GM21576 (cell line): ENCODE measurements at regions not wholly inside any gene's neighbourhood (a gene's known extent, or its start where the extent isn't known, plus 50 kb on each side); places are given as distances from the start of the nearest gene placed in this dataset.

Source experiments
- ATAC-seq: cut with Tn5 transposase; IDR thresholded peaks from one replicate; pipeline ENCODE4 v1.9.1; 2021; ENCODE audit warnings: mild to moderate bottlenecking, moderate library complexity; ENCODE audit not compliant: unreplicated experiment

DNA sequence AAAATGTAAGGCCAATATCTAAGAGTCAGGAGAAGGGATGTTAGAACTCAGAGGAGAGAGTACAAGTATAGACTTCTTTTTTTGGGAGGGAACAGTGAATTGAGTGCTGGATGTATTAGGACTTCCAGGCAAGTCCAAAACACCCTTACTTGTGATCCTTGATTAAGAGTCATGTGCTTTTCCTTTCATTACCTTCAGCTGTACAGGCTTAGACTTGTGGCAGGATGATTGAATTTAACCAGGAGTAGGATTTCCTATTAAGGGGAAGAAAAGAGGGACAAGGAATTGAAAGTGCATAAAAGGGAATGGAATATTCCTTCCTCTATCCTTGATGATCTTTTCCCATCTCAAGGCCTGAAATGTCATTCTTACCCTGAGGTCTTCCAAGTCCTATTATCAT is 606.7 kb downstream of the STIM2 start:
- no peak for ATAC-seq

GRCh38 chr4:27472364-27472763 is 611.7 kb downstream of the STIM2 start:
- no peak for ATAC-seq

GRCh38 chr4:27474691-27475090 is 614.0 kb downstream of the STIM2 start:
- no peak for ATAC-seq

GRCh38 chr4:27484216-27484615 is 623.6 kb downstream of the STIM2 start:
- ATAC-seq, result no peak

- no peak for ATAC-seq
Observed at GRCh38 chr4:27490315-27490714, 629.7 kb downstream of the STIM2 start.

- ATAC-seq, result no peak
Observed at GRCh38 chr4:27490766-27491165, 630.1 kb downstream of the STIM2 start.

- ATAC-seq, result no peak
Observed at GRCh38 chr4:27506401-27506800, 645.8 kb downstream of the STIM2 start.

DNA sequence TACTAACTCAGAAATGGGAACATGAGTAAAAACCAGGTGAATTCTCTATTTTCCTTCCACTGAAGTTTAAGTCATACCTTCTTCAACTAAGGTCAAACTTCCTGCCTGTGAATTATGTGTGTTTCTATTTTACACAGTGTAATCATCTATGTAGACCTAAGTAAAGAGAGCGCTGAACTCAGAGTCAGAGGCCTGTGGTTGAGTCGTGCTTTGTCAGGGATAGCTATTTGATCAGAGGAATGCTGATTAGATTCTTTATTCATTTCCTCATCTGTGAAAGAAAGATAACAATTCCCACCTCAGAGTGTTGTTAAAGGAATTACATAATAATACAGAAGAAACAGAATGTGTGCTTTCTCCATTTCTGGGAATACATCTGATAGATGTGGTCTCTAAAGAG is 654.1 kb downstream of the STIM2 start:
- no peak for ATAC-seq

DNA sequence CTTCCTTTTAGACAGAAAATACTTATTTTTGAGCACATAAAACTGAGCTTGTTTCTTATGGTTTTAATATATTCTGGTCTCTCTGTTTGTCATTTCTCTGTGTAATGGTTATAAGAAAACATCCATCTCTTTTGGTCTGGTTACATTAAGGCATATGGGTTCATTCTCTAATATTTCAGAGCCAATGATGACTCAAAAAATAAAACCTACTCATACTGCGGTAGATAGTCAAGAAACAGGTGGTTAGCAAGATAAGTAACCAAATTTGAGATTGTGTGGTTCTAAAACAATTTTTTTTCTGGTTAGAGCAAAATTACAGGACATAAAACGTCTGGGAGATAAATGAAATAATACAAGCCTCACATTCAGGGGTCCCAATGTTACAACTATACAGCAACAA is 654.5 kb downstream of the STIM2 start:
- ATAC-seq, result no peak

GRCh38 chr4:27518876-27519275 is 658.2 kb downstream of the STIM2 start:
- ATAC-seq, result no peak

GRCh38 chr4:27524224-27524623 is 663.6 kb downstream of the STIM2 start:
- ATAC-seq, result no peak

DNA sequence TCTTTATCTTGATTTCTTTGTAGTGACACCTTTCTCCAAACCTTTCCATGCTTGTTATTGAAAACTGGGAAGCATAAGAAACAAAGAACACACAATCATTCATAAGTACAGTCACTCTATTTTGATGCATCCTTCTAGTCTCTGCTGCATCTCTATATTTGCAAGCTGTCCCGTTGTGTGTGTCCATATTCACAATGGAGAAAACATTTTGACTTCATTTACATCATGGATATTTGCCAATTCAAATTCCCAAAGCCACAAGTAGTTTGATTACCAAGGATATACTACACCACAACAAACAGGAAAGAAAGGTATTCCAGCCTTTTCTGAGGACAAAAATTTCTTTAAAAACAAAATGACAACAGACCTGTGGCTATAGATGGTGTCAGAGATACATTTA is 673.8 kb downstream of the STIM2 start:
- ATAC-seq, result no peak

DNA sequence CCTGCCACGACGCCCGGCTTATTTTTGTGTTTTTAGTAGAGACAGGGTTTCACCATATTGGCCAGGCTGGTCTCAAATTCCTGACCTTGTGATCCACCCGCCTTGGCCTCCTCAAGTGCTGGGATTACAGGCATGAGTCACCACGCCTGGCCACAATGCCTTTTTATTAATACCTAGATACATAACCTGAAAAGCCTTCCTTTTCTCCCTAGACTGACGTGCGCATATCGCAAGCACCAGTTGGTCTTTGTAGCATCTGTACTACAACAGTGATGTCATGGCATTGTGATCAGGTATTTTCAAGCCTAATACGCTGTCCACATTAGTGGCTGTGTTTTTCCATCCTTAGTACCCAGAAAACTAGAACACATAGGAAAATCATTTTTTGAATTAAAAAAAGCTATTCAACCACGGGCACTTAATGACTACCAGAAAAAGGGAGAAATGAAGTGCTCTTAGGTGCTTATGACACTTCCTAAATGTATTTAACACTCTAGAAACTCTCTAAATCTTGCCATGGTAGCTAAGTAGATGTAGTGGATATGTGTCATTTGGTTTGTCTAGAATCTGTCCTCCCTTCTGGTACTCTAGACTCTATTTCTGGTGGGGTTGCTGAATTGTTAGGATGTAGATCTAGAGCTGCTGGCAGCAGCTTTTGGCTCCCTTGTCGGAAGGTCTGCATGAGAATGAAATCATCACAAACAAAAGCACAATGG is 707.8 kb downstream of the STIM2 start:
- no peak for ATAC-seq

GRCh38 chr4:27568952-27569319 is 708.3 kb downstream of the STIM2 start:
- no peak for ATAC-seq

DNA sequence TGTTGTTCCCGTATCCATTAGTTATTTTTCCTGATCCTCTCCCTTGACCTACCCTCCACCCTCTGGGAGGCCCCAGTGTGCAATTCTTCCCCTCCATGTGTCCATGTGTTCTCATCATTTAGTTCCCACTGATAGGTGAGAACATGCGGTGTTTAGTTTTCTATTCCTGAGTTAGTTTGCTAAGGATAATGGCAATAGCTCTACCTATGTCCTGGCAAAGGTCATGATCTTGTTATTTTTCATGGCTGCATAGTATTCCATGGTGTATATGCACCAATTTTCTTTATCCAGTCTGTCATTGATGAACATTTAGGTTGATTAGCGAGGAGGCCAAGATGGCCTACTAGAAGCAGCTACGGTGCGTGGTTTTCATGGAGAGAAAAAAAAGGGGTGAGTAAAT is 714.1 kb downstream of the STIM2 start:
- ATAC-seq, result no peak

GRCh38 chr4:27577951-27578350 is 717.3 kb downstream of the STIM2 start:
- no peak for ATAC-seq

GRCh38 chr4:27592738-27593137 is 732.1 kb downstream of the STIM2 start:
- ATAC-seq, result no peak

DNA sequence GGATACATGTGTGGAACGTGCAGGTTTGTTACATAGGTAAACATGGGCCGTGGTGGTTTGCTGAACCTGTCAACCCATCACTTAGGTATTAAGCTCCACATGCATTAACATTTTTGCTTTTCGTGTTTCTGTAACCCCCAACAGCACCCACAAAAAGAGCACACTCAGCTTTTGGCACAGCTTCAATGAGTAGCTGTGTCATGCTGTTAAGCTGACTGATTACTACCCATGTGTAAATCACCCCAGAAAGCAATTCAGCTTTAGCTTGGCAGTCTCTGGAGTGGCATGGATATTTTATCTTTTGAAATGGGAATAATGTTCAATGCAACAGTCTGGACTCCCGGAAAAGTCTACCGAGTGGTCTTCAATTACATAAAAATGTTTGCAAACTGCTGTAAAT is 734.3 kb downstream of the STIM2 start:
- ATAC-seq, result no peak

GRCh38 chr4:27595571-27596360 is 735.1 kb downstream of the STIM2 start:
- ATAC-seq, result no peak

- no peak for ATAC-seq
Observed at GRCh38 chr4:27602172-27602571, 741.5 kb downstream of the STIM2 start.

DNA sequence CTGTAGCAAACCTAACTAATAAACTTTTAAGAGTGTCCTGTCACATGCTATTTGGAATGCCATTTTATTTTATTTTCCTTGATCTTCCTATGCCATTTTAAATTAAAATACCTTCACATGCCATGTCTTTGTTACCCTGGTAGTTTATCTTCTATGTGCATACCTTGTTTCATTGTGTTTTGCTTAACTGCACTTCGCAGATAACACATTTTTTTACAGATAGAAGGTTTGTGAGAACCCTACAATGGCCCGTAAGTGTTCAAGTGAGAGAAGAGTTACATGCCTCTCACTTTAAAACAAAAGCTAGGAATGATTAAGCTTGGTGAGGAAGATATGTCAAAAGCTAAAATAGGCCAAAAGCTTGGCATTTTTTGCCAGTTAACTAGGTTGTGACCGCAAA is 744.1 kb downstream of the STIM2 start:
- ATAC-seq, result no peak

DNA sequence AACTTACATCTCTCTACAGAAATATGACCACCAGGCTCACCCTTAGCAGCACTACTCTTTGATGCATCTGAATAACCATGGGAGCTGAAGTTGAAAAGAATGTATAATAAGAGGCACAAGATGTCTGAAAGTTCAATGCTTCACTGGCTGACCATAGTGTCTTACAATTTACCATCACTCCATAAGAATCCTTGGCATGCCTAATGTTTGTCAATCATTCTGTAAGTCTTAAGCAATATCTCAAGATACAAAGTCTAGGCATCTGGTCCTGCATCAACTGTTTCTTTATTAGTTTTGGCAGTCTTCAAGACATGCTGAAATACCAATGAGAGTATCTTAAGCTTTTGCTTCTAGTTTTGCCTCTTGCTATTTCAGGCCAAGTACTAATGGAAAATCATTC is 755.5 kb downstream of the STIM2 start:
- no peak for ATAC-seq

DNA sequence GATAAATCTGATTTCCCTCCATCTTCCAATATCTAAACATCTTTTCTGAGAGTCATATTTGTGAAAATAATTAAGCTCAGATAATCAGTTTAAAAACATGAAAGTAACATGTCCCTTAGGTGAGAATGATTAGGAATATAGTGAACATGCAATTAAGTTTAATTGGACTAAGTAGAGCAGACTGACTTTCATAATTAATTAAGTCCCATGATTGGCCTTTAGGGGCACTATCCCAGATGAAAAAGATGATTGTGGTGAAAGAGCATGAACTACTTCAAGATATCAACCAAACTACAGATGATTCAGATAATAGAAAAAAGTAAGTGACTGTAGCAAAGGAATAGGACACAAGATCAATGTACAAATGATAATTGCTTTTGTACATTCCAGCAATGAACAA is 758.8 kb downstream of the STIM2 start:
- ATAC-seq, result no peak
